Endothelial cell of umbilical vein (primary cell): ENCODE measurements at regions not wholly inside any gene's neighbourhood (a gene's known extent, or its start where the extent isn't known, plus 50 kb on each side); places are given as distances from the start of the nearest gene placed in this dataset.

Experiments
- BruUV-seq: library from RNA; stranded (reverse); fragments of 400-500 nt; replicated peaks from 2 replicates; lab custom pipeline; 2021; lab: Mats Ljungman, UMichigan
- CTCF ChIA-PET: fragments of 300-600, 350-600 bp; sonication (Branson Sonifier 250); formaldehyde crosslinking; loops from one replicate; lab custom pipeline; 2021; ENCODE audit warnings: antibody characterized with exemption, inconsistent platforms; lab: Charles Lee
- POLR2A ChIA-PET: fragments of 300-600, 350-600 bp; sonication (Branson Sonifier 250); formaldehyde crosslinking; loops from one replicate; lab custom pipeline; 2021; ENCODE audit warnings: antibody characterized with exemption, inconsistent platforms; lab: Charles Lee
- DNase-seq: peaks from one replicate; pipeline ENCODE4 v3.0.0-alpha.2; 2011; ENCODE audit warnings: low read depth, low spot score
- FAIRE-seq: peaks from 2 replicates; lab custom pipeline; 2011; peaks lifted over from hg19 to GRCh38; lab: Jason Lieb, UNC
- H2AFZ ChIP-seq: 2 replicates; pipeline ENCODE4 v1.6.0; 2012; ENCODE audit warnings: low read depth, low read length, control low read depth, inconsistent platforms
- H3K27ac ChIP-seq: 2 replicates; pipeline ENCODE4 v1.5.1; 2011; ENCODE audit warnings: low read depth, mild to moderate bottlenecking, control low read depth, low read length, moderate library complexity; ENCODE audit not compliant: insufficient read depth
- H3K27me3 ChIP-seq, 2 experiments: 2 replicates each; pipeline versions ENCODE4 v1.6.0 to v1.6.1; 2011; ENCODE audit warnings: low read length in 2 of 2, mixed read lengths in 1 of 2; ENCODE audit not compliant: control insufficient read depth in 2 of 2, insufficient read depth in 2 of 2
- H3K36me3 ChIP-seq, 2 experiments: 2 replicates in 1 of 2; 3 replicates in 1 of 2; pipeline ENCODE4 v1.5.1; 2011; ENCODE audit warnings: low read length in 2 of 2, mild to moderate bottlenecking in 1 of 2, moderate library complexity in 1 of 2; ENCODE audit not compliant: control insufficient read depth in 2 of 2, insufficient read depth in 2 of 2; ENCODE audit errors: extremely low read depth in 1 of 2
- H3K4me1 ChIP-seq: 3 replicates; pipeline ENCODE4 v1.5.1; 2011; ENCODE audit warnings: mild to moderate bottlenecking, low read length; ENCODE audit not compliant: control insufficient read depth, insufficient read depth; ENCODE audit errors: extremely low read depth
- H3K4me2 ChIP-seq: 2 replicates; pipeline ENCODE4 v1.6.1; 2011; ENCODE audit warnings: low read length, control low read depth, mixed read lengths; ENCODE audit not compliant: insufficient read depth
- H3K4me3 ChIP-seq, 3 experiments: fragments of 200-600 bp in 1 of 3; sonication (generic), shearing (Covaris generic) in 1 of 3; replicated peaks in 1 of 3; 2 replicates each; pipeline ENCODE4 v1.5.1; 2011 to 2016; ENCODE audit warnings: control low read depth in 3 of 3, low read length in 3 of 3, mild to moderate bottlenecking in 2 of 3, inconsistent platforms in 1 of 3, low read depth in 1 of 3, moderate library complexity in 1 of 3; ENCODE audit not compliant: insufficient read depth in 1 of 3
- H3K79me2 ChIP-seq: 2 replicates; pipeline ENCODE4 v1.6.0; 2012; ENCODE audit warnings: low read length, inconsistent platforms; ENCODE audit not compliant: control insufficient read depth, insufficient read depth
- H3K9ac ChIP-seq: replicated peaks from 2 replicates; pipeline ENCODE3; 2011; ENCODE audit warnings: low read length, control low read depth; ENCODE audit not compliant: insufficient read depth; ENCODE audit errors: extremely low read depth
- H3K9me1 ChIP-seq: replicated peaks from 3 replicates; pipeline ENCODE4 v1.6.0; 2011; ENCODE audit warnings: mild to moderate bottlenecking, low read length; ENCODE audit not compliant: control insufficient read depth, insufficient read depth; ENCODE audit errors: extremely low read depth
- H3K9me3 ChIP-seq: replicated peaks from 2 replicates; pipeline ENCODE4 v1.5.1; 2012; ENCODE audit warnings: low read length, inconsistent platforms; ENCODE audit not compliant: control insufficient read depth, insufficient read depth
- H4K20me1 ChIP-seq: replicated peaks from 2 replicates; pipeline ENCODE3; 2011; ENCODE audit warnings: mild to moderate bottlenecking, low read length; ENCODE audit not compliant: control insufficient read depth, insufficient read depth; ENCODE audit errors: extremely low read depth
- EZH2 ChIP-seq: IDR thresholded peaks from 2 replicates; pipeline ENCODE4 v1.6.1; 2012; ENCODE audit warnings: borderline replicate concordance, low read depth, mild to moderate bottlenecking, moderate library complexity, low read length, inconsistent platforms; ENCODE audit not compliant: severe bottlenecking
- FOS ChIP-seq: IDR thresholded peaks from 2 replicates; pipeline ENCODE4 v1.6.1; 2011; ENCODE audit warnings: mild to moderate bottlenecking, low read length, moderate library complexity, borderline replicate concordance; ENCODE audit not compliant: insufficient read depth
- GATA2 ChIP-seq: IDR thresholded peaks from 2 replicates; pipeline ENCODE4 v1.7.0; 2011; ENCODE audit warnings: low read depth, mild to moderate bottlenecking, moderate library complexity, mixed read lengths, low read length; ENCODE audit not compliant: insufficient read length, insufficient read depth
- JUN ChIP-seq: IDR thresholded peaks from 2 replicates; pipeline ENCODE4 v1.6.1; 2011; ENCODE audit warnings: borderline replicate concordance, low read depth; ENCODE audit not compliant: insufficient read length, insufficient read depth
- MYC ChIP-seq: IDR thresholded peaks from one replicate; pipeline ENCODE4 v1.6.1; 2011; ENCODE audit warnings: mild to moderate bottlenecking, low read depth, low read length
- POLR2A ChIP-seq: IDR thresholded peaks from 2 replicates; pipeline ENCODE4 v1.6.1; 2012; ENCODE audit warnings: low read depth, mild to moderate bottlenecking, control low read depth, low read length
- POLR2AphosphoS5 ChIP-seq: IDR thresholded peaks from 2 replicates; pipeline ENCODE4 v1.6.1; 2012; ENCODE audit warnings: low read depth, mild to moderate bottlenecking, control low read depth, low read length, moderate library complexity; ENCODE audit not compliant: insufficient read depth
- dilution Hi-C: fragments of 300-500 bp; cut with MboI; formaldehyde crosslinking; loops from one replicate; pipeline ENCODE4 v1.15.0; 2019; ENCODE audit warnings: low sequenced_read_pairs; ENCODE audit not compliant: extremely low pct_ligation_motif_present
- intact Hi-C: fragments of 100-400 bp; cut with micrococcal nuclease; formaldehyde crosslinking; loops from one replicate; pipeline ENCODE4 v1.10.0; 2022
- TF ChIP-seq, protein P1 (sequence below), 2 donors: IDR thresholded peaks; 1 replicate in 1 of 2; 2 replicates in 1 of 2; pipeline ENCODE4 v1.5.1; 2011; ENCODE audit warnings: low read length in 2 of 2, mild to moderate bottlenecking in 2 of 2, moderate library complexity in 2 of 2, control low read depth in 1 of 2, inconsistent platforms in 1 of 2, low read depth in 1 of 2; ENCODE audit not compliant: insufficient read depth in 1 of 2; ENCODE audit errors: extremely low read depth in 1 of 2
- TF ChIP-seq, protein P2 (sequence below): IDR thresholded peaks from 2 replicates; pipeline ENCODE4 v1.6.1; 2011; ENCODE audit not compliant: insufficient read depth, insufficient read length

DNA sequence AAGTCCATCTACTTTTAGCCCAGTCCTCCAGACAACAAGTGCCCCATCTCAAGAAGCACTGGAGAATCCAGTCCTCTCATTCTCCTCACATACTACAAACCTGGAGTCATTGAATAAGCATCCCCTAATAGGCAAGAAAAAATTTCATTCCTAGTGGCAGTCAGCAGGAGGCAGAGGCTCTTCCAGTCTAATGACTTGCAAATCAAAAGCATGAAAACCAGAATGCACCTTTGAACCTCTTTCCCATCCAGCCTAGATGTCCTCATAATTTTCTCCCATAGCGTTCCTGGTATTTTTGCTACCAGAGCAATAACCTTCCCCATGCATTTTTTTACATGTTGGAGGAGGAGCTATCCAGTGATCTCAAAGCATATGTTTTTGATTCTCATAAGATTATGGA lies 252.6 kb downstream of the TTC32 start:
- POLR2A ChIA-PET = no interaction called here
- dilution Hi-C loops = no loop called here
- TF ChIP-seq, protein P1, sequence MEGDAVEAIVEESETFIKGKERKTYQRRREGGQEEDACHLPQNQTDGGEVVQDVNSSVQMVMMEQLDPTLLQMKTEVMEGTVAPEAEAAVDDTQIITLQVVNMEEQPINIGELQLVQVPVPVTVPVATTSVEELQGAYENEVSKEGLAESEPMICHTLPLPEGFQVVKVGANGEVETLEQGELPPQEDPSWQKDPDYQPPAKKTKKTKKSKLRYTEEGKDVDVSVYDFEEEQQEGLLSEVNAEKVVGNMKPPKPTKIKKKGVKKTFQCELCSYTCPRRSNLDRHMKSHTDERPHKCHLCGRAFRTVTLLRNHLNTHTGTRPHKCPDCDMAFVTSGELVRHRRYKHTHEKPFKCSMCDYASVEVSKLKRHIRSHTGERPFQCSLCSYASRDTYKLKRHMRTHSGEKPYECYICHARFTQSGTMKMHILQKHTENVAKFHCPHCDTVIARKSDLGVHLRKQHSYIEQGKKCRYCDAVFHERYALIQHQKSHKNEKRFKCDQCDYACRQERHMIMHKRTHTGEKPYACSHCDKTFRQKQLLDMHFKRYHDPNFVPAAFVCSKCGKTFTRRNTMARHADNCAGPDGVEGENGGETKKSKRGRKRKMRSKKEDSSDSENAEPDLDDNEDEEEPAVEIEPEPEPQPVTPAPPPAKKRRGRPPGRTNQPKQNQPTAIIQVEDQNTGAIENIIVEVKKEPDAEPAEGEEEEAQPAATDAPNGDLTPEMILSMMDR (IDR thresholded peaks at IDR 0.05; ENCODE audit: extremely low read depth in 1 of 2, insufficient read depth in 1 of 2, low read depth in 1 of 2, low read length in 2 of 2) = no peak
- TF ChIP-seq, protein P2, sequence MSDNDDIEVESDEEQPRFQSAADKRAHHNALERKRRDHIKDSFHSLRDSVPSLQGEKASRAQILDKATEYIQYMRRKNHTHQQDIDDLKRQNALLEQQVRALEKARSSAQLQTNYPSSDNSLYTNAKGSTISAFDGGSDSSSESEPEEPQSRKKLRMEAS = no peak
- TF ChIP-seq JUN (no peak), POLR2AphosphoS5 (no peak), GATA2 (no peak), EZH2 (no peak), MYC (no peak), FOS (no peak), POLR2A (no peak)
- Histone ChIP-seq H3K27ac (no peak overlapping the region), H3K36me3 (no peaks in the 10 kb centered on the region), H2AFZ (no peak overlapping the region), H3K9ac (no peak overlapping the region), H3K27me3 (no peaks in the 10 kb centered on the region), H3K4me1 (no peaks in the 10 kb centered on the region), H3K4me2 (no peak overlapping the region), H3K9me3 (no peaks in the 10 kb centered on the region), H4K20me1 (no peaks in the 10 kb centered on the region), H3K4me3 (no peak overlapping the region), H3K9me1 (no peaks in the 10 kb centered on the region), H3K79me2 (no peaks in the 10 kb centered on the region)
- intact Hi-C loops = no loop called here
- CTCF ChIA-PET = no interaction called here
- no peak for DNase-seq
- BruUV-seq = no TSS peak
- no peak for FAIRE-seq
